ENCODE measurements at regions not wholly inside any gene's neighbourhood (a gene's known extent, or its start where the extent isn't known, plus 50 kb on each side); places are given as distances from the start of the nearest gene placed in this dataset.

GRCh38 chr6:166853371-166854325 lies 102.7 kb downstream of the RNASET2 start:
- no peak overlapping the region for H3K4me3 ChIP-seq (ENCODE audit: low read depth, low read length)
- TF ChIP-seq CTCF (IDR thresholded peaks at IDR 0.05; ENCODE audit: borderline replicate concordance, insufficient read depth, low read depth, low read length): no peak

- no peak for TF ChIP-seq CTCF (IDR thresholded peaks at IDR 0.05; ENCODE audit: borderline replicate concordance, insufficient read depth, low read depth, low read length)
- H3K4me3 ChIP-seq (ENCODE audit: low read depth, low read length): no peak overlapping the region
These were observed 103.8 kb downstream of the RNASET2 start for GRCh38 chr6:166852451-166852975.

- H3K4me3 ChIP-seq (ENCODE audit: low read depth, low read length): no peak overlapping the region
- TF ChIP-seq CTCF (IDR thresholded peaks at IDR 0.05; ENCODE audit: borderline replicate concordance, insufficient read depth, low read depth, low read length): no peak
These were observed 104.4 kb downstream of the RNASET2 start for GRCh38 chr6:166851911-166852310.

- no peak for TF ChIP-seq CTCF (IDR thresholded peaks at IDR 0.05; ENCODE audit: borderline replicate concordance, insufficient read depth, low read depth, low read length)
These were observed 104.9 kb downstream of the RNASET2 start for GRCh38 chr6:166851426-166851825.

GRCh38 chr6:166850677-166851076 lies 105.7 kb downstream of the RNASET2 start:
- H3K4me3 ChIP-seq (ENCODE audit: low read depth, low read length): no peak overlapping the region
- no peak for TF ChIP-seq CTCF (IDR thresholded peaks at IDR 0.05; ENCODE audit: borderline replicate concordance, insufficient read depth, low read depth, low read length)

More at GRCh38 chr6:166851426-166851825, 104.9 kb downstream of the RNASET2 start:
- no peak overlapping the region for H3K4me3 ChIP-seq (ENCODE audit: low read depth, low read length)

- no peak for TF ChIP-seq CTCF (IDR thresholded peaks at IDR 0.05; ENCODE audit: borderline replicate concordance, insufficient read depth, low read depth, low read length)
- no peak overlapping the region for H3K4me3 ChIP-seq (ENCODE audit: low read depth, low read length)
These were observed 106.6 kb downstream of the RNASET2 start for GRCh38 chr6:166849749-166850183.
